ENCODE measurements at regions not wholly inside any gene's neighbourhood (a gene's known extent, or its start where the extent isn't known, plus 50 kb on each side); places are given as distances from the start of the nearest gene placed in this dataset.

DNA sequence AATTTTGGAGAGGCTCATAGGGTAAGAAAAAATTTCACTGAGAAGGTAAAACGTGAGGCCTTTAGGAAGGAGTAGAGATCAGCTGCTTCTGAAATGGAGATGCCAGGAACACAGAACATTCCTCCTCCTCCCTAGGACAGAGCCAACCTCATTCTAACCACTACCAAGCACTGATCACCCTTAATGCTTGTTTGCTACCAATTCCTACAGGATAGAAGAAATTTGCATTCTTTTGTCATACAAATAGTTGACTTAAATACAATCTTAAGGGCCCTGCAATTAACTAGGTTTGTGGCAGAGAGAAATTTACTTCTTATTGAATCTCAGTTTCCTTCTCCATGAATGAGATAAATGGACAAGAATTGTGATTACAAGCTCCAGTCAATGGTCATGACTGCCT is 780.2 kb upstream of the WWC1 start:
- H3K27me3 Mint-ChIP-seq, result no peaks in the 10 kb centered on the region
- H3K27ac Mint-ChIP-seq, result no peak overlapping the region
- no peak overlapping the region for H3K4me3 Mint-ChIP-seq
- H3K36me3 Mint-ChIP-seq, result no peaks in the 10 kb centered on the region
- peaks cover 0 to 4% of the 10 kb centered on the region in 2 donors for H3K9me3 Mint-ChIP-seq
- DNase-seq (no peak), ATAC-seq (replicated peaks) (no peak)
- H3K4me1 Mint-ChIP-seq, result no peaks in the 10 kb centered on the region

DNA sequence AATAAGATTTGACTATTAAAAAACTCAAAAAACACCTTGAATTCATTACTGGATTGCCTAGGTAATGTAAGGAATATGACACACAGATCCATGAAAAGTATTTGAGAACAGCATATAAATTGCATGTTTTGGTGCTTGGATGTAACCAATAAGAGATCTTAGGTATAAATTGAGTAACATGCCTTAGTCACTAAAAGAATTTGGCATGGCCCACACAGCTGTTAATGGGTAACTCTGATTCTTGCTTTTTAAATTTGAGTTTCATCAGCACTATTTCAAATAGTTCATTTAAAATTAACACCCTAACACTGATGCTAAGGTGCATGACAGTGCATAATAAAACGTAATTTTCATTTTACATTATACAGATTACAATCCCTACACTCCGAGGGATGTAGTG is 779.3 kb upstream of the WWC1 start:
- DNase-seq, result no peak
- Mint-ChIP-seq H3K36me3 (no peaks in the 10 kb centered on the region), H3K4me1 (no peaks in the 10 kb centered on the region), H3K27ac (no peak overlapping the region), H3K27me3 (no peaks in the 10 kb centered on the region), H3K4me3 (no peak overlapping the region), H3K9me3 (peaks cover 0 to 4% of the 10 kb centered on the region in 2 donors)
- no peak for ATAC-seq (replicated peaks)

DNA sequence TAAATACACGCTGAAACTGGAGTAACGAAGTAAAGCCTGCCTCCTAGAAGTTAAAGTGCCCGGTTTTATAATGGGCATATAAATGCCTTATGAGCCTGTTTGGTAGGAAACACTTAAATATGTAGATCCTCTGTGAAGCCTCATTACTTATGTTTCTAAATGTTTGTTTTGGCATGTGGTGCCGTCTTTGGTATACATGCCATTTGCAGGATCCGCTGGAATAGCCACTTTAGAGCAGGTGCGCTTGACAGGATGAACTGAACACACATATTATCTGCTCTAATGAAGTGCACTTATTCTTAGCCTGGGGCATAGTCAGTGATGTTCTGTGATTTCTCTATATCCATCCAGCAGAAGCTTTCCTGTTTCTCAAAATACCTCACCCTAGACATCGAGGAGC is 778.1 kb upstream of the WWC1 start:
- H3K9me3 Mint-ChIP-seq, result peaks cover 3 to 4% of the 10 kb centered on the region in 2 donors
- H3K27ac Mint-ChIP-seq, result no peak overlapping the region
- H3K4me1 Mint-ChIP-seq, result no peaks in the 10 kb centered on the region
- H3K4me3 Mint-ChIP-seq, result no peak overlapping the region
- no peak for DNase-seq
- H3K27me3 Mint-ChIP-seq, result no peaks in the 10 kb centered on the region
- no peak for ATAC-seq (replicated peaks)
- H3K36me3 Mint-ChIP-seq, result no peaks in the 10 kb centered on the region

DNA sequence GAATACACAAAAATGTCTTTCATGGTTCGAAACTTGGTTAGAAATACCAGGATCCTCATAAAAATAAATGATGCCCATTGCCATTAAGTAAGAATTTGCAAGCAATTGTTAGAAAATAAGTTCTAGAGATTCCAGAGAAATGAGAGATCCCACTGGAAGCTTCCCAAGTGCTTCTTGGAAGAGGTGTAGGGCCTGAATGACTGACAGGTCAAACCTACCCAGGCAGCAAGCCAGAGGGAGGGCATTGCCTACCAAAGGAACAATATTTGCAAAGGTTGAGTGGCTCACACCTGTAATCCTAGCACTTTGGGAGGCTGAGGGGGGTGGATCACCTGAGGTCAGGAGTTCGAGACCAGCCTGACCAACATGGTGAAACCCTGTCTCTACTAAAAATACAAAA is 777.0 kb upstream of the WWC1 start:
- H3K4me3 Mint-ChIP-seq, result no peak overlapping the region
- H3K27ac Mint-ChIP-seq, result no peak overlapping the region
- H3K27me3 Mint-ChIP-seq, result no peaks in the 10 kb centered on the region
- H3K4me1 Mint-ChIP-seq, result no peaks in the 10 kb centered on the region
- DNase-seq (no peak), ATAC-seq (replicated peaks) (no peak)
- H3K36me3 Mint-ChIP-seq, result no peaks in the 10 kb centered on the region
- H3K9me3 Mint-ChIP-seq, result peaks cover 3 to 4% of the 10 kb centered on the region in 2 donors

DNA sequence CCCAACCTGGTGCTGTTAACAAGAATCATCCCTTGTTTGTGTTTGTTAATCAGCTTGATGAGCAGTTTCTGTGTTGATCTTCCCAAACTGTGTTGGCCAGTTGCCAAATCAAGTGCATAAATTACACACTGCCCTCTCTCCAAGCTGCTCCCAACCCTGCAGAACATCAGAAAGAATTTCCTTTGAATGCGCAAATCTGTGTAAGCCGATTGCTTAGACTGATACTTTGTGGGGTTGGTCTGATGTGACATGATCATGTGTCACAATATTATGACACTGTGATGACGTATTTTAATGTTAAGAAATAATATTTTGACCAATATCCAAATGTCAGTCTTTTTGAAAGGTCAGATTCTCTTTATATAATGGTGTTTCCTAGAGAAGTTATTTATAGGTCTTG is 766.4 kb upstream of the WWC1 start:
- H3K4me3 Mint-ChIP-seq, result no peak overlapping the region
- ATAC-seq (replicated peaks) (no peak), DNase-seq (no peak)
- no peak overlapping the region for H3K27ac Mint-ChIP-seq
- no peaks in the 10 kb centered on the region for H3K36me3 Mint-ChIP-seq
- no peaks in the 10 kb centered on the region for H3K27me3 Mint-ChIP-seq
- H3K9me3 Mint-ChIP-seq, result peaks cover 0 to 4% of the 10 kb centered on the region in 2 donors
- no peaks in the 10 kb centered on the region for H3K4me1 Mint-ChIP-seq

DNA sequence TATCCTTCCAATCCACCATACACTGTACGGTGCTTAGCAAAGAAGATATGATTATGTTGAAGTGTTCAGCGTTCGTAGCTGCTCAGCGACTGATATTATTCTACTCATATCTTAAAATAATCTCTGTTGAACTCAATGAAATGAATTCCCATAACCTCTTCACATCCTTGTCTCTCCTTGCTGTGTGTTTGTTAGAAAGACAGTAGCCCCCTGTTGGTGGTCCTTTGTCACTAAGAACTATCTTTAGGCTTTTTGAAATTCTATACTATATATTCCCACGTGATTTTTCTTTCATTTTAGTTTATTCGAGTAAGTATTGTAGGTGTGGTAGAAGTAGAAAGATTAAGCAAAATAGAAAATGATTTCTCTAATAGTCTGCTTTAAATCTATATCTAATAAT is 762.8 kb upstream of the WWC1 start:
- Mint-ChIP-seq H3K4me1 (no peaks in the 10 kb centered on the region), H3K27ac (no peak overlapping the region), H3K27me3 (no peaks in the 10 kb centered on the region), H3K9me3 (peaks cover 0 to 4% of the 10 kb centered on the region in 2 donors), H3K36me3 (no peaks in the 10 kb centered on the region), H3K4me3 (no peak overlapping the region)
- DNase-seq (no peak), ATAC-seq (replicated peaks) (no peak)

DNA sequence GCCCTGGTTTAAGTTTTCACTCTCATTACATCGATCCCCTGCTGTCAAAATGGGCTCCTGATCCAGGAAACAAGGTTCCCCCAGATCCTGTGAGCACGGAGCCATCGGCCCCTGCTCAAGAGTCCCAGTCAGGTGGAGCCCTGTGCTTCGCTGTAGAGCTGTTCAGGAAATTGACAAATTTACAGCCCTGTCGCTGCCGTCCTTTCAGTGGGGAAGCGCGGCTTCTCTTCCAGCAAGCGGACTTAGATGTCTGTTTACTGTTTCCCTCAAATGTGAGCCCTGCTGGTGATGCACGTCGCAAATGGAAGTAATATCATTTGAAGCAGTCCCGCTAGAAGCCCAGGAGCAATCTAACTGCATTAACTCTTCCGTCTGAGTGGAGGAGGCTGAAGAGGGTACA is 760.9 kb upstream of the WWC1 start:
- no peak overlapping the region for H3K27ac Mint-ChIP-seq
- H3K9me3 Mint-ChIP-seq, result peaks cover 0 to 2% of the 10 kb centered on the region in 2 donors
- DNase-seq (no peak), ATAC-seq (replicated peaks) (no peak)
- no peaks in the 10 kb centered on the region for H3K36me3 Mint-ChIP-seq
- H3K27me3 Mint-ChIP-seq, result no peaks in the 10 kb centered on the region
- no peak overlapping the region for H3K4me3 Mint-ChIP-seq
- no peaks in the 10 kb centered on the region for H3K4me1 Mint-ChIP-seq

DNA sequence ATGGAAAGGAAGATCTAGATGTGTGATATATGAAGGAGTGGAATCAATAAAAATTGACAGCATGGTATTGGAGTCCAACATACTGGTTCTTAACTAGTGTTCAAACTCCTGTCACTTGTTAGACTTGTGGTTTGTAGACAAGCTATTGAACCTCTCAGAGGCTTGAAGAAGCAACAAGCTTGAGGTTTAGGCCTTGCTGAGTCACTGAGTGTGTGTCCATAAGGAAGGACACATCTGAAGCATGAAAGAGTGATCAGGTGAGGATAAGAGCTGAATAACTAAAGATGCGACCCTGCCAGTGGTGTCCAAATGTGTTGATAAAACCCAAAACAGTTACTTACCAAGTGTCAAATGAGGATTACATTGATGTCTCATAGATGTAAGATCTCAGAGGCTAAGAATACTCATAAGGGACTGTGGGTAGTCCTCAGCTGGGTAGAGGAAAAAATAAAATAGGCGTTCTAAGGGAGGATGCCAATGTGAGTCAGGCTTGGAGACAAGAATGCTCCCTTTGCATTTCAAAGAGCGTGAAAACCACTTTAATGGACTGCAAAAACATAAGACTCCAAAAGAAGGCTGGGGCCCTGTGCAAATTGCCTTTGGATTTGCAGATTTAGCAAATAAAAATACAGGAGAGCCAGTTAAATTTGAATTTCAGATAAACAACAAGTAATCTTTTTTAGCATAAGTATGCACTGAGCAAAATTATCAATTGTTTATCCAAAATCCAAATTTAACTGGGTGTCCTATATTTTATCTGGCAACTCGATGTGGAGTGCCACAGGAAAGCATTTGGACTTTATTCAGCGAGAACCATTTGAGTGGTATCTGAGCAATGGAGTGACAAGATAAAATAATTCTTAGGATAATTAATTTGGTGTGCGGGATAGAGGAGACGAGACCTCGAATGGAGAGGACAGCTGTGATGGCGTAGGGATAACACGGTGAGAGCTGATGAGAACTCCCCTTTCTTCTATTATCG is 757.3 kb upstream of the WWC1 start:
- Mint-ChIP-seq H3K4me3 (no peak overlapping the region), H3K9me3 (peaks cover 0 to 2% of the 10 kb centered on the region in 2 donors), H3K27ac (no peak overlapping the region), H3K36me3 (no peaks in the 10 kb centered on the region), H3K27me3 (no peaks in the 10 kb centered on the region), H3K4me1 (no peaks in the 10 kb centered on the region)
- DNase-seq, result no peak
- ATAC-seq (replicated peaks), result no peak

DNA sequence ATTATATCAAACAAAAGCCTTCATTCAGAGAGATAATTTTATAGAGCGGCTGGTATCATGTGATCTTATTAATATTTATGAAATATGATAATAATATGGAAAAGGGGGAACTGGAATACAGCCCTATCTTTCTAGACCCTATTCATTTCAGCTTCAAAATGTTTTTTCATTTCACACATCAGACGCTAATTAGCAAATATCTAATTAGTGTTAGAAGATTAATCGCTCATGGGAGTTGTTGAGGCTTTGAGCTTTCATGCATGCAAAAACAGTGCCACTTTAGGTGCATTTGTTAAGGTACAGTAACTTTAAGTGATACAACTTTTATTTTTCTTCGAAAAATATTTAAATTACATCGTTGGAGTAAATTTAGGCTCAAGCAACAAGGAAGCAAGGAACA is 751.7 kb upstream of the WWC1 start:
- no peaks in the 10 kb centered on the region for H3K27me3 Mint-ChIP-seq
- ATAC-seq (replicated peaks), result no peak
- no peaks in the 10 kb centered on the region for H3K4me1 Mint-ChIP-seq
- no peak overlapping the region for H3K4me3 Mint-ChIP-seq
- peaks cover 0 to 2% of the 10 kb centered on the region in 2 donors for H3K9me3 Mint-ChIP-seq
- no peak overlapping the region for H3K27ac Mint-ChIP-seq
- no peaks in the 10 kb centered on the region for H3K36me3 Mint-ChIP-seq
- no peak for DNase-seq

DNA sequence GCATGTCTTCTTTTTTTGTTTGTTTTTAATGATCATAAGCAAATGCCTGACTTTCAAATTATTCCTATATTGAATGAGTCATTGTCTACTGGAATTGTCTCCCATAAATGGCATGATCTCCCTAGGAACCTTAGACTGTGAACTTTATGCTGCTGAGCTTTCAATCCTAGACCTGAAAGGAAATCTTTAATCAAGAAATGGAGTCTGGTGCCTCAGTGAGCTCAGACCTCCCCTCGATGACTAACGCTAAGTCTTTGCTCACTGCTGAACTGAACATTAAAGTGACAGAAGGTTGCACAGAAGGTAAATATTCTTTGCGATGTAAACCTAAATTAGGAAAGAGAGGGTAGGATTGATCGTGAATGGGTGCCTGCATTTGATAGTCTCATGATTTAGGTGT is 745.2 kb upstream of the WWC1 start:
- Mint-ChIP-seq H3K36me3 (no peaks in the 10 kb centered on the region), H3K4me1 (no peaks in the 10 kb centered on the region), H3K27ac (no peak overlapping the region), H3K27me3 (no peaks in the 10 kb centered on the region), H3K9me3 (no peaks in the 10 kb centered on the region), H3K4me3 (no peak overlapping the region)
- ATAC-seq (replicated peaks) (no peak), DNase-seq (no peak)

DNA sequence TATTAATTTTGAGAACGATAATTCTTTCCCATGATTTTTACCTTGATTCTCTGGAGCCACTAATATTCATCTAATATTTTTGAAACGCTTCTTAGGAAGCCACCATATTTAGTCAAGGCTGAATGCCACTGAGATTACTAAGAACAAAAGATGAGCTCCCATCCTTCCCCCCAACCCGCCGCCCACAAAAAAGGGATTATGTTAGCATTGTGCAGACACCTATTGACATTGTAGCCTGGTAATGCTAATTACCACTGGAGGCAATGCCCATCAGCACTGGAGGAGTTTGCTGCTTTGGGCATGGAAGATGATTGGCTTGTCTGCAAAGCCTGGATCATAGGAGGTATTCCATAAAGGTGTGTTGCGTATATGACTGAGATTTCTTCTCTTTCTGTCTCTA is 739.1 kb upstream of the WWC1 start:
- no peak overlapping the region for H3K4me3 Mint-ChIP-seq

DNA sequence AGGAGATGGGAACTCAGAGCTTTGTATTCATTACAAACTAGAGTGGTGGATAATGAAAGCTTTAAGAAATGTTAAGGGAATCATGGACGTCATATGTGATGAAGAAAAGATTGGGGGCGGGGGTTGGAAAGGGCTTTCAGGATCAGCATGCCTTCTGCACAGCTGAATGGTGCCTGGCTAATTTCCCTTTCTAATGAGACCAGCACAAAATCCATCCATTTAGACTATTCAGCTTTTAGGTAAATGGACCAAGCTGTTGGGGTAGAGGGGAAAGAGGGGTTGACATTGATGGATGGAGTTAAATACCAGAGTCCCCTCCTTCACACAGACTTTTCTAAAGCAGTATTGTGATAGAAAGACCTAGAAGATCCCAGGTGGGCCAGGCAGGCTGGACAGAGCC is 737.9 kb upstream of the WWC1 start:
- no peaks in the 10 kb centered on the region for H3K4me1 Mint-ChIP-seq
- no peaks in the 10 kb centered on the region for H3K36me3 Mint-ChIP-seq
- no peak for ATAC-seq (replicated peaks)
- H3K4me3 Mint-ChIP-seq, result no peak overlapping the region
- DNase-seq, result no peak
- H3K9me3 Mint-ChIP-seq, result no peaks in the 10 kb centered on the region
- H3K27ac Mint-ChIP-seq, result no peak overlapping the region
- no peaks in the 10 kb centered on the region for H3K27me3 Mint-ChIP-seq

More for the DNA sequence above, 739.1 kb upstream of the WWC1 start:
- no peaks in the 10 kb centered on the region for H3K36me3 Mint-ChIP-seq
- no peak overlapping the region for H3K27ac Mint-ChIP-seq
- no peaks in the 10 kb centered on the region for H3K9me3 Mint-ChIP-seq
- no peak for DNase-seq
- ATAC-seq (replicated peaks), result no peak
- H3K27me3 Mint-ChIP-seq, result no peaks in the 10 kb centered on the region
- H3K4me1 Mint-ChIP-seq, result no peaks in the 10 kb centered on the region

DNA sequence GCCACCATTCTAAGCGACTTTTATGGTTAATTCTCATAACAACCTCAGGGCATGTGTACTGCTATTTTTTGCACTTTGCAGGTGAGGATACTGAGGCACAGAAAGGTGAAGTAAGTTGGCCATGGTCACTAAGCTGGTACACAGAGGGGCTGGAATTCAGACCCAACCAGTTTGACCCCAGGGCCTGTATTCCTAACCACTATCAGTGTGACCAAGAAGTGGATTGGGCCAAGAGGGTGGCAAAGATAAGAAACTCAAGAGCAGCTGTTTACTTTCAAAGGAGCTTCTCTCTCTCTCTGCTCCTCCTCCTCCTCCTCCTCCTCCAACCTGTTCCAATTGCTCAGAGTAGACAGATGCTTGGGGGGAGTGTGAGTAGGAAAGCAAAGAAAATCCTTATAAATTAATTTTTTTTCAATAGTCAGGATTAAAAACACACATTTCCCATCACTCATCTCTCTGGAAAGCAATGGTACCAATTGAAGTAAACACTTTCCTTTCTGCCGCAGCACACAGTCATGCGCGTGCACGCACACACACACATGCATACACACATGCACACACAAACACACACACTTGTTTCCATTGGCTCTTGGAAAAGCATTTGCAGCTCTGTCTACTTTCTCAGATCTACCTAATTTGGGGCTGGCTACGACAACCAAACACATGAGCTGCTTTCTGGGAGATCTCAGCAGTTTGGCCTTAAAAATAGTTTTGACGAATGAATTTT is 736.7 kb upstream of the WWC1 start:
- Mint-ChIP-seq H3K27me3 (no peaks in the 10 kb centered on the region), H3K27ac (no peak overlapping the region), H3K4me1 (no peaks in the 10 kb centered on the region), H3K4me3 (no peak overlapping the region), H3K9me3 (no peaks in the 10 kb centered on the region), H3K36me3 (no peaks in the 10 kb centered on the region)
- DNase-seq (no peak), ATAC-seq (replicated peaks) (no peak)

DNA sequence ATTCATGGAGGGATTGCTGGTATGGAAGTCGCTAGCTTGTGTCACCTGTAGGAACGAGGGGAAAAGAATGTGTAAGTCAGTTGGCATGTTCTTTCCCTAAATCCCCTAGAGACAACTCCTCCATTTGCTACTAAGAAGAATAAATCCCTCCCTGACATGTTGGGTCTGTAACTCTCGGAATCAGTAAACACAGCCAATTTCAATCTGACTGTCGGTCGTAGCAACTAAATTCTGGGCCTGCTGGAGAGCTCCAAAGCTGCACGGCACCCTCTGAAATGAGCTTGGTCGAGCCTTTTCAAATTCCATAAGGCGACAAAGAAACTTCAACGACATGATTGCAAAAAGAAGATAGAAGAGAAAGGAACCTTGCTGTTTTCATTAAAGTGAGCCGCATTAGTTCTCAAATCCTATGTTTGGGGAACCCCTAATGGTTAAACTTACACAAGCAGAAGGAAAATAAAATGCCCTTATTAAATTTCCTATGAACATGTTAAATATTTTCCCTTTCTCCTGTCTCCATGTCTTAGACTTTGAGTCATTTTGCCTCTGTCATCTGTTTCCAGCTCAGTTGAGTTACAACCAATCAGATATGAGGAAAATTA is 735.8 kb upstream of the WWC1 start:
- Mint-ChIP-seq H3K27ac (no peak overlapping the region), H3K27me3 (no peaks in the 10 kb centered on the region), H3K36me3 (no peaks in the 10 kb centered on the region), H3K9me3 (no peaks in the 10 kb centered on the region), H3K4me3 (no peak overlapping the region), H3K4me1 (no peaks in the 10 kb centered on the region)
- DNase-seq (no peak), ATAC-seq (replicated peaks) (no peak)

DNA sequence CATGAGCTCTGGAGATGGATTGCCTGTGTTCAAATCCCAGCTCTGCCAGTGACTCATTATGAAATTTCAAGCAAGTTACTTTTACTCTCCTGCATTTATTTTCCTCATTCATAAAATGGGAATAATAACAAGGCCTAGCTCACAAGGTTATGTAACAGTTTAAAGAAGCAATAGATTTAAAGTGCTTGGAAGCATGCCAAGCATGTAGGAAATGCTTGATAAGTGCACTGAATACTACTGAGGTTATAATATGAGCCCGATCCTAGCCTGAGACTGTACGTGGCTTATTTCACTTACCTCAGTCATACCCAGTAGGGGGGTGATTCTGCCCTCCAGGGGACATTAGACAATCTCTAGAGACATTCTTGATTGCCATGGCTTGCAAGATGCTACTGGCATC is 734.1 kb upstream of the WWC1 start:
- DNase-seq, result no peak
- no peaks in the 10 kb centered on the region for H3K9me3 Mint-ChIP-seq
- H3K4me3 Mint-ChIP-seq, result no peak overlapping the region
- ATAC-seq (replicated peaks), result no peak
- H3K27ac Mint-ChIP-seq, result no peak overlapping the region
- H3K36me3 Mint-ChIP-seq, result no peaks in the 10 kb centered on the region
- no peaks in the 10 kb centered on the region for H3K27me3 Mint-ChIP-seq
- H3K4me1 Mint-ChIP-seq, result no peaks in the 10 kb centered on the region

All from stimulated activated naive B cell treated with anti-CD40 and anti-IgM and Interleukin-4, amounts not matched to agents 10 μg/mL and 1 μg/mL and 100 μg/mL, for 72 hours (primary cell).